ENCODE measurements at regions not wholly inside any gene's neighbourhood (a gene's known extent, or its start where the extent isn't known, plus 50 kb on each side); places are given as distances from the start of the nearest gene placed in this dataset.
A peak's percentile ranks its signal among the peaks of the same experiment; 100 is the strongest.

GRCh38 chr13:40077396-40078027 is 422.1 kb downstream of the COG6 start:
- no peak for DNase-seq (ENCODE audit: low read depth)

DNA sequence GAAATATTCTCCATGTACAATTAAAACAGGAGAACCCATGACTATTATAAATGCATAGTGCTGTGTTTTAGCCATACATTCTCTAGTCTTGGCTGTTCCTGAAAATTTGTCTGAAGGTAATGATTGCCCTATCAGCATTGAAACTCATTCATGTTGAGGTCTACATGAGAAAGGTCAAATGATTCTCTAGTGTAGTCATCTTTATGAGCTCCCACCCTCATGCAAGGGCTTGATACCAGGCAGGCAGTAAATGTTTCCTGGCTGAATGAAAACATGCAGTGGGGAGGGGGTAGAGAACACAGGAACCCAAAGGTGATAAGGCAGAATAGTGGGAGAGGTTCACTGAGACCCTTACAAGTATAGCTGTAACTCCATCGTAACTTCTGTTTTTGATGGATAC is 424.3 kb downstream of the COG6 start:
- no peak for DNase-seq (ENCODE audit: low read depth)

- no peak for DNase-seq (ENCODE audit: low read depth)
Measured at GRCh38 chr13:40080676-40081075, 425.2 kb downstream of the COG6 start.

- DNase-seq (ENCODE audit: low read depth) = no peak
Measured at GRCh38 chr13:40082639-40083038, 427.2 kb downstream of the COG6 start.

DNA sequence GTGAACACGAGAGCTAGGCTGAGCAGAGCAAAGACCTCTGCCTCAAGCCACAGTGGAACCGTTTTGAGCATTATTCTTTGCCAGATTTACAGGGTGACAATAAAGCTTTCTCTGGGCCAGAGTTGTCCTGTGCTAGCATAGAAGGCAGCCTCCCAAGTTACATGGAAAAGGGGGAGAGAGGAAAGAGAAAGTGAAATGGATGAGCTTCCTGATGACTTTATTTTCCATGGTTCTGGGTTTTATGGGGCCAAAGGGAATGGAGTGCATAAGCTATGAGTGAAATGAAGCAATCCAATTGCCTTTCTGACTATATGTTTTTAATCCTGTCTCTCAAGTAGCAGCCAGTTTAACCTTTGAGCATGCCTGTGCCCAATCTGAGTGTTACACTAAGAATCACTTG is 428.4 kb downstream of the COG6 start:
- DNase-seq (ENCODE audit: low read depth) = no peak

GRCh38 chr13:40084934-40085333 is 429.5 kb downstream of the COG6 start:
- no peak for DNase-seq (ENCODE audit: low read depth)

- no peak for DNase-seq (ENCODE audit: low read depth)
Measured at GRCh38 chr13:40087091-40088002, 431.9 kb downstream of the COG6 start.

DNA sequence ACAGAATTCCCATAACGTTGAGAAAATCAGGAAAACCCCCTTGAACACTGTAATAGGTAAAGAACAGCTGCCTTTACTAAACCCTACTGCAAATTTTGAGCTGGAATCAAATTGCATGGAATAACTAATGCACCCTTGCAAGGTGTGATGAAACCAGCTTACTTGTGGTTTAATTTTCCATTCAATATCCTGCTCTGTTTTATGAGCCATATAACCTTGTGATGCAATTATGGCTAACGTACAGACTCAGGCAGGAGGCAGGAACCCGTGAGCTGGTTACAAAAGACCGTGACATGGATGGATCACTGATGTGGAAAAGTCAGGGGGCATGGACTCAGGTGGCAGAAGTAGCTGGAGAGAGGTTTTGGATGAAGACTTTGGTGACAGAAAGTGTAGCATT is 438.6 kb downstream of the COG6 start:
- no peak for DNase-seq (ENCODE audit: low read depth)

- no peak for DNase-seq (ENCODE audit: low read depth)
Measured at GRCh38 chr13:40095695-40096356, 440.4 kb downstream of the COG6 start.

DNA sequence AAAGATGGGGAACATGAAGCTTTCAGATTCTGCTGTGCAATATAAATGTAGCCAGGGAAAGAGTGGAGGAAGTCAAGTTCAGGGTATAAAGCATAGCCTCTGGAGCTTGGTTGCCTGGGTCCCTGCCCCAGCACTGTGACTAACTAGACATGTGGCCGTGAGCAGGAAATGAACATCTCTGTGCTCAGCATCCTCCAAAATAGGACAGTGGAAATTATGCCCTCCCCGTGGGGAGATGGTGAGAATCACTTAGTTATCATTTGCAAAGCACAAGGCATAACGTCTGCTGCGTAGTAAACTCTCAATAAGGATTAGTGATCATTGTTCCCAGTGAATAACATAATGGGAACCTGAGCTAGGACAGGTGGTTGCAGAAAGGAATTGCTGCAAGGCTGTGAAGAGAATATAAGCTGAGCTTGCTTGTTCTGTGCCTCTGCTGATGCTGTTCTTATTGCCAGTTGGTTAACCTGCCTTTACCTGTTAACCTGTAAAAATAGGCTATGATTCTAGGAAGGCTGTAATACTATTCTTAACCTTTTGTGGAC is 441.0 kb downstream of the COG6 start:
- DNase-seq (ENCODE audit: low read depth) = peak; percentile 19

DNA sequence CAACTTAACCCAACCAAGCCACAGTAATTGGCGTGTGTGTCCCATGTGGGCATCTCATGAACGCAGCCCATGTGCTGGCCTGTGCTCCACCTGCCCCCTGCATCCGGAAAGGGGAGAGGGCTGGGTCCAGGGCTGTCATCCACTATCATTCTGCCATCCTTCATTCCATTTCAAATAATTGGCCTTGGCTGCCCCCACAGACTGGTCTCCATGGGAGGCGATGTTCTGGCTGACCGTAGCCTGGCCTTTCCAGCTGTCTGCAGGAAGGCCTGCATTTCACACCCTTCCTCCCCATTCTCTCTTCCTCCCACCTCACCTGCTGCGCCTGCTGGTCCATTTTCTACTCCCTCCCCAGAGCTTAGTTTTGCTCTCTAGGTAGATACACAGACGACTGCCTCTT is 442.8 kb downstream of the COG6 start:
- DNase-seq (ENCODE audit: low read depth) = no peak

DNA sequence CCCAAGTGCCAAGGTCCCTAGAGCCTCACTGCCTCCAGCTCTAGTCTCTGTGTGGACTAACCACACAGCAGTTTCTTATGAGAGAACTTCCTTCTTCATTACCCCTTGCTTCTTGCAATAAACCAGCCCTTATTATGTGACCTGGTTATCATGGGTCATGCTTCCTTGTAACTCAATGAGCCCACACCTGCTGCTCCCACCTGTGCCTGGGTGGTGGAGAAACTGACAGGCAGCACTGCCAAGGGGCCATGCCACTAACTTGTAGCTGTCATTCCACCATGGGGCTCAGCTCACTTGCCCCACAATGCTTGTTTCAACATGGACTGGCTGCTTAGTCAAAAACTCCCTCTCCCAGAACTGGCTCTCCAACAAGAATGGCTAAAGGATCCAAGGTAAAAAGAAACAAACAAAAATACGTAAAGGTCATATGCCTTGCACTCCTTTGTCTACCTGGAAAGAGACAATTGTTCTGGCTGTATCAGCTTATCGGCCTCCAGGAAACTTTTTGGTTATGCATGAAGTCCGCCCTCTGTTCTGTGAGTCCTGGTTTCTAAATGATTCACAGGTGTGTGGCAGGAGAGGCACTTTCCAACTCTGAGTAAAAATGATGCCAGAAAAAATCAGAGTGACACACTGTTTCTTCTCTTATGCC is 446.4 kb downstream of the COG6 start:
- peak; percentile 52 for DNase-seq (ENCODE audit: low read depth)

- no peak for DNase-seq (ENCODE audit: low read depth)
Measured at GRCh38 chr13:40102360-40102727, 446.9 kb downstream of the COG6 start.

- peak; percentile 89 for DNase-seq (ENCODE audit: low read depth)
Measured at GRCh38 chr13:40102854-40103253, 447.4 kb downstream of the COG6 start.

GRCh38 chr13:40103864-40104263 is 448.4 kb downstream of the COG6 start:
- no peak for DNase-seq (ENCODE audit: low read depth)

GRCh38 chr13:40105231-40105630 is 449.8 kb downstream of the COG6 start:
- no peak for DNase-seq (ENCODE audit: low read depth)

- DNase-seq (ENCODE audit: low read depth) = no peak
Measured at GRCh38 chr13:40109351-40109844, 453.9 kb downstream of the COG6 start.

DNA sequence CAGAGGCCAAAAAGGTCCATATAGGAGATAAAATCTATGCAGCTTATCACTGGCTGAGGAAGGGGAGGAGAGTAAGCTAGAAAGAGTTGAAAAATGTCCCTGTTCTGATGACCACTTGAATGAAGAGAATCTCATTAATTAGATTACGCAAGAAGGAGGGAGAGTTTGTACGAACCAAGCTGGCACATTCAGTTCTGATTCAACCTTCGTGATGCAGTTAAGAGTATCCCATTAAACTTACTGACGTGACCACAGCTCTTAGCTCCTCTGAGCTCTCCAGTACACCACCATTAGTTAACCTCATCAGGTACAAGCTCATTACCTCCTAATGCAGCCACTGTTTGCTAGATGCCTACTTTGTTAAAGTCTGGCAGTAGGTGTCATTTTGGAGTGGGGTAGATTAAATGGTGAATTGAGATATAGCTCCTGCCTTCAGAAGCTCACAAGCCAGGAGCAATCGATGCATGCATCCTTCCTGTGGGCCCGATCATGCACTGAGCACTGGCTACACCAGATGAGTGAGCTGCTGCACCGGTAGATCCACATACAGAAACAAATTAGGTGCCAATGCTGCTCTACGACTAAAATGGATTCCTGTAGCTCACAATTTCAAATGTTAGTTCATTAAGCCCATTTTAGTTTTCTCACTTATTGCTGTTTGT is 458.3 kb downstream of the COG6 start:
- no peak for DNase-seq (ENCODE audit: low read depth)

DNA sequence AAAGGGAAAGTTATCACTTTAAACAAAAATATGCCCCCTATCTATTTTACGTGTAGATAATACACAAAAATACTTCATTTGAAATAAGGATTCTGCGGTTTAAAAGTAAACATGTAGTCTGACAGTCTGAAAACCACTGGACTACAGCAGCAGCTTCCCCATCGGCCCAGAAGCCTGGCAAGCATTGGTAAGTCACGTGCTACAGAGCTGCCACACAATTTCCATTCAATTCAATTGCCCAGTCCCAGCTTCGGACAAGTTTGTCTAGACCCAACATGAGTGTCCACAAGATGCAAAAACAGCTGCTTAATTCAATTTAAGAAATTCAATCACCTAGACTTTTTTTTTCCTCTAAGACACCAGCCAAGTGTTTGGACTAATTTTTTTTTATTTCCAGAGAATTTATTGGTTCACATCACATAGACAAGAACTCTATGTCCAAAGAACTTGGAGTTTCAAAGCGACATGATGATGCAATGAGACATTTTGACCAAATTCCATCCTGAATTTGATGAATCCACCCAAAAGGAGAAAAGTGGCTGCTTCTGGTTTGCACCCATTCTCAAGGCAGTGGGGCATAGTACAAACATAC is 458.9 kb downstream of the COG6 start:
- DNase-seq (ENCODE audit: low read depth) = no peak

DNA sequence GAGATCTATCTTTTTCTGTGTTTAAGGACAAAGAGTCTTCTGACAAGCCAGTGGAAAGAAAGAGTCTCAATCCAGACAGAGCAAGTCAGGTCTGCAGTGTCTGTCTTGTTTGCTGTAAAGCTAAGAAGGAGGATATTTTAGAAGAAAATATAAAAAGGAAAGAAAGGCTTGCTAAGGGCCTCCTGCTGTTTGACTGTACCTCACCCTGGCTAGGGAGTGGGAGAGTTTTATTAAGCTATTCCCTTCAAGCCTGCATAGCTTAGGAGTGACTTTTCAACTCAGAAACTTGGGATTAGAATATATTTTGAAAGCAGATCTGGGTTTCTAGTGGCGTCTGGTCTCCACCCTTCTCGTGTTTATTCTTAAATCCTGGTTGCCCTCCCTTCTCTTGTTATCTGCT is 460.0 kb downstream of the COG6 start:
- no peak for DNase-seq (ENCODE audit: low read depth)

DNA sequence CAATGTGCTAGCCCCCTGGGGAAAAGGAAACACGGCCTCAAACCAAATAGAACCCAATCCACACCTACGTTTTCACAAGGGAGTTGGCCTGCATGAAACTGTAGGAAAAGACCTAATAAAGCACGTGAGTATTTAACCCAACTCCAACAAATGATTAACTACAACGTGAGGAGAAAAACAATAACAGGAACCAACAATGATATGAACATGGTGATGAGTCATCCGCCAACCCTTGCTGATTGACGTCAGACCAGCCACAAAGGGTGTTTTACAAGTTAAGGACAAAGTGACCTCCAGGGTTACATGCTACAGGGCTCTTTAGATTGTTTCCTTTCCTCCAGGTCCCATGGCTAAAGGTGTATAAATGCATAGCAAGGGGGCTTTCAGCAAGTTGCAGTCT is 460.5 kb downstream of the COG6 start:
- DNase-seq (ENCODE audit: low read depth) = peak; percentile 16
